GM19455 (cell line): ENCODE measurements at regions not wholly inside any gene's neighbourhood (a gene's known extent, or its start where the extent isn't known, plus 50 kb on each side); places are given as distances from the start of the nearest gene placed in this dataset.

Source experiments
- ATAC-seq: cut with Tn5 transposase; IDR thresholded peaks from one replicate; pipeline ENCODE4 v1.9.1; 2021; ENCODE audit not compliant: unreplicated experiment

DNA sequence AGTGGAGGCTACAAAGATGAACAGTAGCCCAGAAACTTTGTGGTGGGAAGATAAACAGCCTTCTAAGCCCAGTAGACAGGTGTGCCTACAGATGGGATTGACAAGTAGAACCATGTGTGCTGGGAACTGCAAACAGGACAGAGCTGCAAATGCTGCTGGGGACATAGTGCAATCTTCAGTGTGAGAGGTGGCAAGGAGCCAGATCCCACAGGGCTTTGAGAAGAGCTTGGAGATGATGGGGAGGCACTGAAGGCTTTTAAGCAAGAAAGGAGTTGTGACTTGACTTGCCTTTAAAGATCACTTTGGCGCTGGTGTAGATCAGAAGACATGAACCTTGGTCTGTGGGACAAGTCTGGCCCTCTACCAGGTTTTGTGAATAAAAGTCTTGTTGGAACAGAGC is 675.2 kb downstream of the ACTL7B start:
- no peak for ATAC-seq

DNA sequence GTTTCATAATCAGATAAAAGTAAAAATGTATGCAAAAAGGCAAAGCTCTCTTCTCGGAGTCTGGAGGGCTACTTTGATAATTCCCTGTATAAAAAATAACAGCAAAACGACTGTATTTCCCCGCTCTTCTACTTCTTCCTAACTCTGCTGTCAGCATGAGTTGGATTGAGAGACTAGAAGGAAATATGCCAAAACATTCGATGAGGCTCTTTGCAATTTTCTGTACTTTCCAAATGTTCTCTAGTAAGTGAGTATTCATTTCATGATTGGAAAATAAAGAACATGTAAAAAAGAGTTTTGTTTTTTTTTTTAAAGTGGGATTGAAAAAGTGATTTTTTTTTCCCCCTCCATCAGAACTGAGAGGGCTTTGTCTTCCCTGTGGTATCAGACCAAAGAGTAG is 677.5 kb downstream of the ACTL7B start:
- no peak for ATAC-seq

DNA sequence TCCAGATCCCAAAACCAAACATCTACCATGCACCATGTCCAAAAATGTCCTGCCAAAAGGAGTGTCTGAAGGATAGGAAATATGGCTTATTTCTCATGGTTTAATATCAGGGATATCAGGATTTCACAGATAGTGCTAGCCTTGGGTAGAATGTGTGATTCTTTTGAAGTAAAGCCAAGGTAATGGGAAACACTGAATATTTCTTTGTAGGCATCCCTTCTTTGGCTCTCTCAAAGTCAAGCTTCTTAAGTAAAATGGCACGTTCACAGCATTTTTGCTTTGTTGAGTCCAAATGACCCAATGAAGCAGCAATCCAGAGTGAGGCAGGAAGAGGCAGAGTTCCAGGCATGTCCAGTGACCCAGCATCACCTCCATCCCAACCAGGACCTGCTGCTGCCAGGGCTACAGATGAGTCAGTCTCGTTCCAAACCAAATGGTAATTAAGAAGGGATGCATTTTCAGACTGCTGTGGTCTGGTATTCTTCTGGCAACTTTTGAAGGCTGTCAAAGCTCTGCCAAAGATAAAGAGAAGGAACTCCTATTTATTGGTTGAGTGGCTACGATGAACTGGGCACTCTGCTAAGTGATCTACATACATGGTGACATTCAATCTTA is 678.8 kb upstream of the KLF4 start:
- ATAC-seq: no peak

DNA sequence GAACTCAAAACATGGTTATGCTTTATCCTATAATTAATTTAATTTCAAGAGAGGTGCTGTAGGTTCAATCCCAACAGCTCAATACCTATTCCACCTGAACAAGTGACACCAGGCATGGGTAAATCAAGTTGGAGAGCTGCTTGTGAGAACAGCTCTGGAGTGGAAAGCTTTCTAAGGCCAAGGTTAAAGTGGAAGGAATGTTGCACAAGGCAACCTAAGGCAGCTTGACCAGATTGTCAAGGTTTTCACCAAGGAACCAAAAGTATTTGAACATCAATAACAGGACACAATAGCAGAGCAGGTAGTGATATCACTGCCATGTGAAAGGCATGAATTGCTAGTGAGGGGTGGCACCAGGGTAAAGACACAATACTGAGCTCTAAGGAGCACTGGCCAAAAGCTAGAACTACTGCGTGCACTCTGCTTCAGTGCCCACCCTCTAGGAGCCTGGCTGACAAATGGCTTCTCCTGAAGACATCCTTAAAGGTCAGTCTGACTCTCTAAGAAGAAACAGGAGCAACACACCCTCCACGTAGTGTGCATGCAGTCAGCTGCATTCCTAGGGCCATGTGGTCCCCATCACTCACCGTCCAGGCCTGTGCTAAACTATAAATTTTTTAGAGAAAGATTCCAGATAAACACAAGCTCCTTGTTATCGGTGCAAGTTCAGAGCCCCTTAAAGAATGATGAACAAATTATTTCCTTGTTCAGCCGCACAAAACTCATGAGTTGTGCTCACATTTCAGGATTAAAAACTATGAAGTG is 677.7 kb upstream of the KLF4 start:
- ATAC-seq: no peak

DNA sequence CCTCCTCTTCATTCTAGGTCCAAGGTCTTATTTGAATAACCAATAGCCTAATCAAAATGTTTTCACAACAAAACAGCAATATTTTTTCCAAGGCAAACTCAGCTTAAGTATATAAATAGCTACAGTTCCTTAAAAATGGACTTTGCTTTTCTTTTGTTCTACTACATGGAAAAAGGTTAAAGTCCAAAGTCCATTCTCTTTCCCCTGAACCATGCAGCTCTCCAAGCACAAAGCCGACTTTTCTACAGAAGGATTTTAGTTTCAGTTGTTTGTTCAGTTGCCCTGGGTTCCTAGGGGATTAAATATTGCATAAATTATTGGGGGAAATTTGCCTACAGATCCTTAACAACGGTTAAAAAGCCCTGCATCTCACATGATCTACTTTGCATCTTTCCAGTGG is 677.0 kb upstream of the KLF4 start:
- ATAC-seq: no peak

DNA sequence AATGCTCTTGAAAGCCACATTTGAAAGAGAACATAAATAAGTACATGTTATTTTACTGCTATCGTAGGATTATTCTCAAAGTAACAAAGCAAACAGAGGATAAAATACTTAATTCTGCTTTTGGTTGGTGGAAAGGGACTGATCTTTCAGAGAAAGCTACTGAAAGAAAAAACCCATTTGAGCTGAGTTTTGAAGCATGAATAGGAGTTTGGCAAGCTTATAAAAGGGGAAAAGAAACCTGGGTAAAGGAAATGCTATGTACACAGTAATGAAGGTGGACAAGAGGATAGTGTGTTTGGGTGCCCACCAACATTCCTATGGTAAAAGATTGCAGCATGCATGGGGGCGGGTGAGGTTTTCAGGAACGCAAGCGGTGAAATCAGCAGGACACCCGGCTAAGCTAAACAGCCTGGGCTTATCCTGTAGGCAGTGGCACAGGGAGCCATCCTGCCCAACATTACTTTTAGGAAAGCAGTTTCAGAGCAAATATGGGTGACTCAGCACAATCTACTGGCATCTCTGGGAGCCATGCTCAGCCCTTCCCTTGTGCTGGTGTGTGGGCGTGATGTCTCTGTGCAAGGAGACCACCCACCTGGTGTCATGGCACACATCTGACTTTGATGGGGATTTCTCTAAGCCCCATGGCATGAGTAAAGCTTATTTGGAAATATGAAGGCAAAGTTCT is 673.9 kb upstream of the KLF4 start:
- no peak for ATAC-seq

DNA sequence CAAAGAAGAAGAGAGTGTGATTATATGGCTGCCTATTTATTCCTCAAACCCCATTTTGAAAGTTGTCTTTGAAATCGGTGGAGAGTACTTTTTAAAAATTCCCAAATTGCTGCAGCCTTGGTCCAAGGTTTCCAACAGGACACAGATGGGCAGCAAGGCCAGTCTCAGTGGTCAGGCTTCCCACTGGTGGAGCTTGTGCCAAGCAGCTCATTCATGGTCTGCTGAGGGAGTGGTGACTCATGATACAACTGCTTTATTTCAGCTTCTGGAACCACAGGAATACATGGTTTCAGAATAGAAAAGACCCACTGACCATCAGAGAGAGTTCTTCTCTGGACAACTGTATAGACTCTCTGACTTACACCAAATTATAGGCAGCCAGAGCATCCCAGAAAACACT is 673.1 kb upstream of the KLF4 start:
- no peak for ATAC-seq

DNA sequence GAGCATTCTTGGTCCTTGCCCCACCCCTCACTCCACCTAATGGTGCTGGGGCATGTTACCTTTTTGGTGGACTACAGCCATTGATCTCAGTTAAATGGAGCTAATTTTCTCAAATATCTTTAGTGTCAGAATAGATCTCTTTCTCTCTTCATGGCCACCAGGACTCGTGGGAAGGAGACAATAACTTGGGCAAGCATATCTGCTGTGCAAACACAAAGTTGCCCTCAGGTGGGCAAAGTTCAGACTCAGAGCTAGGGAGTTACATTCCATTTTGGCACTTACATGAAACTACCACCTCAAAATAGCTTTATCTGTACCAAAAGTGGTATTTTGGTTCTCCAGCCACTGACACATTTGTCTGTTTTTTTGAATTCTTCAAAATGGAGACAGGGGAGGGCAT is 671.9 kb upstream of the KLF4 start:
- no peak for ATAC-seq

DNA sequence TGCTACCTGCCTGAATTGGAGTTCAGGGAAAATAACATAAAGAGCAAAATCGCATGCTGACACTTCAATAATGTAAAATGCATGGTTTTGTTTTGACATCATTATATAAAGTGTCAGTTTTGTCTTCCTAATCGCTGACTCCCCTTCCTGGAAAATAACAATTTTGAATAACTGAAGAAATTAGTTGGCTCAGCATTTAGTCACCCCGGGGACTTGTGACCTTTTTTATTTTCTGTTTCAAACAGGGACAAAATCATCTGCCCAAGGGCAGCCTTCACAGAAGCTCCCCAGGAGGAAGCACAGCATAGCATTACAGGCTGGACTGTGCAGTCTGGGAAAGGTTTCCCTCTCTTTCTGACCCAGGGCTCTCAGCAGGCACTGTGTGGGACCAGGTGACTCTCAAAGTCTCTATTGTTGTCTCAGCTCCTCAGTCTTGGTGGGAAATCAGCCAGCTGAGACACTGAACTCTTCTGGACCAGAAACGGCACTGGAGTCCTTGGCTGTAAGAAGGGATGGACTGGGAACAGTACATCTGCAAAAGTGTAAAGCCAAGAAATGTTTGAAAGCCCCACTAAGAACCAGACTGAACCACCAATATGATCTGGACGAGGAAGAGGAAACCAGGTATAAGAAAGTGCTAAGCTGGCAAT is 671.3 kb upstream of the KLF4 start:
- ATAC-seq: no peak

DNA sequence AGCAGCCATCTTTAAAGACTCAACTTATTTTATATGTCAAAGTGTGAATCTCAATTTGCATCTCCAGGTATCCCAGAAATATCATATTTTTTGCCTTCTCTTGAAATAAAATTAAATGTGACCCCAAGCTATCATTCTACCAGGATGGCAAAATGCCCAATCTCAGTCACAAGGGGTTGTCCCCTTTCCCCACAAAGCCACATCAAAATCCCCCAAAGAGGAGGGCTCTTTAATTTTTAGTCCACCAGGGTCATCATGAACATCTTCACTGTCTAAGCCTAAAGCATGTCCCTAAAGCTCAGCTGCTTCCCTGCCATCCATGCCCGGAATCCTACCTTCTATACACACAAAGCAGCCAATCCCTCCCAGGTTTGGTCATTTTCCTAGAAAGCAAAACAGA is 670.5 kb upstream of the KLF4 start:
- ATAC-seq: no peak

DNA sequence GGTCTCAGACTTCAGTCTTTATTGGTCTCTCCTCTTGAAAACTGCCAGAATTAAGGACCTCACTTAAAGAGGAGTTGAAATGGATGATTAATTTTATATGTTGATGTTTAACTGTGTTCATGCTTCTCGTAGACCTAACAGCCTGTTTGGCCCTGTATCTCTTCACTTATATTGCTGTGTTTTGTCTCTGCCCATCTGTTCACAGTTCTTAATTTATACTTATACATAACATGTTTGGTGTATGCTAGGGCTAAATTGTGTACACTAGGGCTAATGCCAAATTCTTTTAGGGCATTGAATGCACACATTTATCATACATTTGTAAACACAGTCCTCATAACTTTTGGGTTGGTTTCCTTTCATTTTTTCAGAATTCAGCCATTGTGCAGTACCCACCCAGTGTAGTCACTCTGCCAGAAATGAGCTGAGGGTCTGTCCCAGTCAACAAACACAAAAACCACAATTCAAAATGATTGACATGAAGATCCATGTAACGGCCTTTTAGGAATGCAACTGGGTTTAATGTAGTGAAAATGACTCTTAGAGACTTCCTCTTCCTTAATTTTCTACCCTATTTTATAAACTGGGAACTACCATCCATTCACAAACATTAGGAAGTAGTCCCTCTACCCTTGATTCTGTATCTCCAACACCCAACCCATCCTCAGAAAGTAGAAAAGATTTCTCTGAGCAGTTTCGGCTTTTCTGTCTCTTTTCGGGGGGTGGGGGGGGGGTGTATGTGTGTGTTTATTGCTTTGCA is 668.8 kb upstream of the KLF4 start:
- no peak for ATAC-seq

DNA sequence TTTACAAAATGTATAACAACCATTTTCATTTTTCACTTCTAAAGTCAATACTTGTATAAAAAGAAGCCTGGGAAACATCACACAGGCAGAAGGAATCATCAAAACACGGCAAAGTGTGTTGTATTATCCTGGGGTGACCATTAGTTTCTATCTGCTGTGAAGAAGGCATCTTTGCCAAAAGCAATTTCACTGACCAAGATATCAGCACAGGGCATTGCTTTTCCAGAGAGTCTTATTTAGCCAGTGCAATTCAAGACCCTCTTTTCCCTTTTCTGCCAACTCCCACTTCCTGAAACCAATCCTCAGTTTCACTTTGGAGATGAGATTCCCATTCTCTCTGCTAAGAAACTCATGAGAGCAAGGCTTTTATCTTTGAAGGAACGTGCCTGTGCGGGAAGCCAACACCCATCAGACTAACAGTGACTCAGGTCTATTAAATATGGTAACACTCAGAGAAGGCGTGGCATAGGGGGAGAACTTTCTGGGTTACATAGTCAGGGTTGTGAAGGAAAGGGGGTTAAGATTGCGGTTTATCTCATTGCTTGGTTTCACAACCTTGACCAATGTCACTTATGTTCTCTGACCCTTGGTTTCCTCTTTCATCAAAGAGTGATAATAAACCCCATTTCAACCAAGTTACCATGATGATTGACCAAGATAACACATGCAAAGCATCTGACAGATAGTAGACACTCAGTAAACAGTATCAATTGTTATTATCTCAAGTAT is 666.9 kb upstream of the KLF4 start:
- ATAC-seq: no peak

DNA sequence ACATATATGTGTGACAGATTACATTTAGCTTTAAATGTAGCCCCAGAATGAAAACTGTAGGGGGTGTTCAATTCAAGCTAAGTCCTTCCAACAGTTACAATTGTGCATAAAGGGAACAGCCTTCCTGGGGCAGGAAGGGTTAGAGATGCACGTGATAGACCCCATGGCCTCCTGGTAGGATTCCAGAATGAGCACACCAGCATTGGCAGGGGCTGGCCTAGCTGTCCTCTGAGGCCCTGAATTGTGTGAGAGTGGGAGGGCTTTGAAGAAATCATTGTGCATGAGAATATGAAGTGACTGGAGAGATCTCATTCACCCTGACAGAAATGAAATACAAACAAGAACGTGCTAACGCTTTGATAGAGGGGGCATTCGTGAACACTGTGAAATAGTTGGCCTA is 663.8 kb upstream of the KLF4 start:
- no peak for ATAC-seq

DNA sequence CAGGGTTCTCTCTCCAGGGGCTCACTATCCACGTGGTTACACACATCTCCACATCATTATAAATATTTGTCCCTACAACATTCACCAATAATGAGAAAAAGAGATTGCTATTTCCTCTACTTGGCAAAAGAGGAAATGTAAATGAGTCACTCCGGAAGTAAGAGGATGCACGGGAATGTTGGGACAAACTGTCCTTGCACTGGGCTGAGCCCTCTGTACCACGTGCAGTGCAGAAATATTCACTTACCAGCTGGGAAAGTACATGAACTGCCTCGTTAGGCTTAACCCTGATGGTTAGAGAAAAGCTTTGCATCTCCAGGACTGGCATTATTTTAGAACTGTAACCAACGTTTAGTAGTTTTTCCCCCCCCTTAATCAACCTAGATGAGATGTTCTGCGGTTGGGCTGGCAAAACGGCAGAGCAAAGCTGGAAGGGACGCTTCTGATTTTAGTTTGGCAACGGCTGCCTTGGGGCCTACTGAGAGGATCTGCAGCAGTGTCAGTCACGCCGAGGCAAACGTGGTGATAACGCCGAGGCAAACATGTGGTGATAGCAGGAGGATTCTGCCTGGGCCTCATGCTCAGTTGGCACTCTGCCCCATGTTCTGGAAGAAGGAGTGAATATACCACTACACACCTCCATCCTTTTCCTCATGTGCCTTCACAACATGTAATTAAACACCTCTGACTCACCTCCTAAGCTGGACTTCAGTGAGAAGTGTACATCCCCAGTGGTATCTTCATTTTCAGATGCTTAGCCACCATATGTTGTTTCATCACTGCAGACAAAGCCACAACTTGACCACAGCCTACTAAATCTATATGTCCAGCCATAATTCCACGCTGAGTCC is 661.4 kb upstream of the KLF4 start:
- no peak for ATAC-seq

DNA sequence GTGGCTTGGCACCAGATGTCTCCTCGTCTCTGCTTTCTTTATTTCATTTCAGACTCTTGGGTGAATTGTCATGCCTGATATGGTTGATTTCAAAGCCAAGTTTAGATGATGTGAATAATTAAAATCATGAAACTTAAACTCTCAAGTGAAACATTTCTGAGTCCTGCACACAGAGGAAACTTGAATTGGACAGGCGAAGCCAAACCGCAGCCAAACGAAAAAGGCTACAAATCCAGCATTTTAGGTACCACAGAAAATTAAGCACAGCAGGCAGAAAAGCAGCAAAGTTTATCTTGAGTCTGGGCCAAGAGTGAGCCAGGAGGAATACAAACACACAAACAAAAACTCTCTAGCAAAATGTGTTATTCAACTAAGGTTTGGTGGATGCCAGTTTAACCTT is 659.8 kb upstream of the KLF4 start:
- no peak for ATAC-seq

DNA sequence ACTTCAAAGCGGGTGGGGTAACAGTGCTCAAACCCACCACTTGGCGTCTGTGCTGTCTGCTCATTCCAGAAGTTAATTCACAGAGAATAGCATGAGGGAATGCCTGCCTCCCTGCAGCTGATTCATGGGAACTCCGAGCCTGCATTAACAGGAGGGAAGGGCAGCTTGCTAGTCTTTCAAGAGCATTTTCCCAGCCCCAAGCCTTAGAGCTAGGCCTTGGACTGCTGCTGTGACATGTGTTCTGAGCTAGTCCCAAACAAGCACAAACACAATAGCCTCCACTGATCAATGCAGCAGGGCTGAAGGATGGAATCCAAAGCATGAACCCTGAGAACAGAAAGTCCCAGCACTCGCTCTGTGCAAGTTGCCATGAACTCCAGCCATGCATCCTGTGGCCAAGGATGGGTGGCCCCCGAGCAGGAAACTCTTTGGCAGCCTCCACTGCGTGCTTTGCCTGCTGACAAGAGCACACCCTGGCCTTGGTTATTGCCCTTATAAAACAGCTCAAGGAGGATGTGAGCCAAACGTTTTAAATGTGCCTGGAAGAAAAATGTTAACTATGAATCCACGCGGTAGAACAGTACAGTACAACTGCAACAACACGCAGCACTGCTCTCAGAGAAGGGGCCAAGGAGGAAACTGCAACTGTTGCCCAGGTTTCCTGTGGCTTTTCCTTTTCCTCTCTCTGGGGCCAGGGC is 653.1 kb upstream of the KLF4 start:
- ATAC-seq: no peak

DNA sequence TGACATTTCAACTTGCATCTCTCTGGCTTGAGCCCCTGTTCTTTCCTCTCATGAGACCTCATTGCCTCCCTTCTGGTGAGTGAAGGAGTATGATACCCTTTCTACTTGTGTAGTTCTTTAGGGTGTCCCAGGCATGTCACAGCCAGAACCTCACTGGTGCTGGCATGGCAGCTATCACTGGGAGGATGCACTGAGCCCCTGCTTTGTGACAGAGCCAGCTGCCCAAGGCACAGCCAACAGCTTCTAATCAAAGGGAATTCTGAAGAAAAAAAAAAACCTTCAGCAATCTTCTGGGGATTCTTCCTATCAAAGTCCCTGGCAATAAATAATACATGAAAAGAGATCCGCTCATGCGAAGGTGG is 652.6 kb upstream of the KLF4 start:
- ATAC-seq: no peak

DNA sequence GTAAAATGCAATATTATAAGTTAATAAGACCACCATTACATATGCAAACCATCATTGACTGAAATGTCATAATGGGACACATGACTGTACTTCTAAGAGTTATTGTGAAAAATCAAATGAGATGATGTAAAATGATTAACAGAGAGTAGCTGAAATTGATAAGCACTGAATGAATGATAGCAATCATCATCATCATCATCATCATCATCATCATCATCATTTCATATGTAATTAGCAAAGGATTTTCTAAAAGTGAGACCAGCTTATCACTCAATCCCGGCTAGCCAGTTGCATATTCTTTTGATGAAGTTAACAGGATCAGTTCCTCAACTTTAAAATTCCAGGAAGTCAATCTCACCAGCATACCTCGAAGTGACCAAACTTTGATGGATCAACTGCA is 650.3 kb upstream of the KLF4 start:
- ATAC-seq: no peak

DNA sequence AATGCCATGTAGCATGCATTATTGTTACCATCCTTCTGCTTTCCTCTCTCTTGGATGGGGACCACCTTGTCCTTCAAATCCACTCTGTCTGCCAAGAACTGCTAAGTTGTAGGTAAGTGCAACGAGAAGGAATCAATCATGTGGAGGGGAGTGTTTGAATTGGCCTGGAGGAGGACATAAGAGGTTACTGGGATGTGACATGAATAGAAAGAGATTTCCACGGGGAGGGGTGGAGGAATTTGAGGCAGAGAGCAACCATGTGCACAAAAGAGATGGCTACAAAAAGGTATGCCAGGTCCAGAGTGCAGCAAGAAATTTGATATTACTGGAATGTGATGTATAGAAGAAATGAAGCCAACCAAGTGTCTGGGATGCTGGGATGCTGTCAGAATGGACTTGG is 648.9 kb upstream of the KLF4 start:
- ATAC-seq: no peak
